MCF 10A (cell line): ENCODE measurements at regions not wholly inside any gene's neighbourhood (a gene's known extent, or its start where the extent isn't known, plus 50 kb on each side); places are given as distances from the start of the nearest gene placed in this dataset.

Experiments
- BruUV-seq: library from RNA; stranded (reverse); fragments of 400-500 nt; replicated peaks from 2 replicates; lab custom pipeline; 2021; lab: Mats Ljungman, UMichigan
- CTCF ChIA-PET: fragments of 300-600 bp; sonication (Branson Sonifier 250); formaldehyde crosslinking; extraction: SDS; loops from one replicate; lab custom pipeline; 2021; ENCODE audit warnings: antibody characterized with exemption, inconsistent platforms; lab: Yijun Ruan, JAX
- POLR2A ChIA-PET: fragments of 300-600, 350-650 bp; sonication (Branson Sonifier 250); formaldehyde crosslinking; extraction: SDS; loops from one replicate; lab custom pipeline; 2020; ENCODE audit warnings: antibody characterized with exemption, inconsistent platforms; lab: Yijun Ruan, JAX
- DNase-seq: peaks from one replicate; pipeline ENCODE4 v3.0.0-alpha.2; 2018; ENCODE audit not compliant: unreplicated experiment
- H3K27ac Mint-ChIP-seq: one replicate; pipeline ENCODE4 v1.8.0; 2022; ENCODE audit warnings: mild to moderate bottlenecking, low read depth, mixed read lengths; ENCODE audit not compliant: unreplicated experiment
- H3K27me3 Mint-ChIP-seq: one replicate; pipeline ENCODE4 v1.8.0; 2022; ENCODE audit warnings: mixed read lengths; ENCODE audit not compliant: insufficient read depth, unreplicated experiment
- H3K36me3 Mint-ChIP-seq: one replicate; pipeline ENCODE4 v1.8.0; 2022; ENCODE audit warnings: mild to moderate bottlenecking, moderate library complexity, mixed read lengths; ENCODE audit not compliant: insufficient read depth, unreplicated experiment
- H3K4me1 Mint-ChIP-seq: one replicate; pipeline ENCODE4 v1.8.0; 2022; ENCODE audit warnings: mixed read lengths; ENCODE audit not compliant: insufficient read depth, unreplicated experiment
- H3K4me3 Mint-ChIP-seq: one replicate; pipeline ENCODE4 v1.8.0; 2022; ENCODE audit warnings: mild to moderate bottlenecking, moderate library complexity, mixed read lengths; ENCODE audit not compliant: unreplicated experiment
- H3K9me3 Mint-ChIP-seq: one replicate; pipeline ENCODE4 v1.8.0; 2022; ENCODE audit warnings: mixed read lengths; ENCODE audit not compliant: unreplicated experiment
- CTCF ChIP-seq: fragments of 200-600 bp; IDR thresholded peaks from one replicate; pipeline ENCODE4 v1.8.0; 2022; ENCODE audit warnings: antibody characterized with exemption, mild to moderate bottlenecking; ENCODE audit not compliant: unreplicated experiment
- intact Hi-C: fragments of 100-400 bp; cut with micrococcal nuclease; formaldehyde crosslinking; loops from 2 replicates; pipeline ENCODE4 v1.14.1; 2022

- Mint-ChIP-seq H3K36me3 (no peaks in the 10 kb centered on the region), H3K27ac (no peak overlapping the region), H3K4me3 (no peak overlapping the region), H3K9me3 (no peaks in the 10 kb centered on the region), H3K27me3 (peaks cover 47% of the 10 kb centered on the region), H3K4me1 (peaks cover 16% of the 10 kb centered on the region)
- intact Hi-C loops, result no loop called here
- TF ChIP-seq CTCF, result no peak
- no TSS peak for BruUV-seq
- POLR2A ChIA-PET, result interaction anchor here (1.8 kb wide), 1 partner anchor 10 kb away, joined by 6 read pairs; no protein-coding TSS in a partner anchor
- DNase-seq, result no peak
- CTCF ChIA-PET, result interaction anchor here (0.6 kb wide), 2 partner anchors 10 to 313 kb away, joined by 3 read pairs; no protein-coding TSS in a partner anchor
Measured at GRCh38 chr5:101673120-101673519, 623.0 kb downstream of the SLCO4C1 start.

- Mint-ChIP-seq H3K4me1 (peaks cover 6% of the 10 kb centered on the region), H3K27ac (no peak overlapping the region), H3K9me3 (peaks cover 7% of the 10 kb centered on the region), H3K27me3 (peaks cover 17% of the 10 kb centered on the region), H3K36me3 (no peaks in the 10 kb centered on the region), H3K4me3 (no peak overlapping the region)
- ChIA-PET CTCF (interaction anchor here (1.8 kb wide), 1 partner anchor 15 kb away, joined by 15 read pairs; no protein-coding TSS in a partner anchor), POLR2A (interaction anchor here (1.2 kb wide), 1 partner anchor 8 kb away, joined by 6 read pairs; no protein-coding TSS in a partner anchor)
- no TSS peak for BruUV-seq
- intact Hi-C loops, result no loop called here
- no peak for TF ChIP-seq CTCF
- DNase-seq, result no peak
Measured at GRCh38 chr5:101664071-101664791, 631.9 kb downstream of the SLCO4C1 start.

GRCh38 chr5:101663543-101663942 is 632.5 kb downstream of the SLCO4C1 start:
- intact Hi-C loops, result no loop called here
- peaks cover 24% of the 10 kb centered on the region for H3K27me3 Mint-ChIP-seq
- H3K27ac Mint-ChIP-seq, result no peak overlapping the region

More at GRCh38 chr5:101663543-101663942, 632.5 kb downstream of the SLCO4C1 start:
- H3K36me3 Mint-ChIP-seq, result no peaks in the 10 kb centered on the region
- no TSS peak for BruUV-seq
- no peak overlapping the region for H3K4me3 Mint-ChIP-seq
- peaks cover 6% of the 10 kb centered on the region for H3K4me1 Mint-ChIP-seq
- DNase-seq, result no peak
- H3K9me3 Mint-ChIP-seq, result peaks cover 7% of the 10 kb centered on the region
- CTCF ChIA-PET, result interaction anchor here (0.6 to 1.8 kb wide), 2 partner anchors 10 to 15 kb away, joined by 3 to 15 read pairs; no protein-coding TSS in a partner anchor
- no peak for TF ChIP-seq CTCF
- POLR2A ChIA-PET, result interaction anchor here (0.8 to 1.2 kb wide), 2 partner anchors 9 to 10 kb away, joined by 4 to 6 read pairs; no protein-coding TSS in a partner anchor
